ENCODE measurements at regions not wholly inside any gene's neighbourhood (a gene's known extent, or its start where the extent isn't known, plus 50 kb on each side); places are given as distances from the start of the nearest gene placed in this dataset.

GRCh38 chr2:161004379-161004778 lies 155.8 kb upstream of the TANK start:
- DNase-seq (ENCODE audit: low read depth): no peak
- peak; percentile 57 for TF ChIP-seq CTCF (IDR thresholded peaks at IDR 0.05; ENCODE audit: control insufficient read depth, insufficient read depth, low read depth, low read length, missing control alignments)
- no peak overlapping the region for H3K4me3 ChIP-seq (ENCODE audit: control insufficient read depth, low read depth, low read length)

GRCh38 chr2:161005170-161005569 lies 155.1 kb upstream of the TANK start:
- no peak for TF ChIP-seq CTCF (IDR thresholded peaks at IDR 0.05; ENCODE audit: control insufficient read depth, insufficient read depth, low read depth, low read length, missing control alignments)
- DNase-seq (ENCODE audit: low read depth): no peak

GRCh38 chr2:161008311-161008710 lies 151.9 kb upstream of the TANK start:
- TF ChIP-seq CTCF (IDR thresholded peaks at IDR 0.05; ENCODE audit: control insufficient read depth, insufficient read depth, low read depth, low read length, missing control alignments): no peak
- DNase-seq (ENCODE audit: low read depth): no peak
- no peak overlapping the region for H3K4me3 ChIP-seq (ENCODE audit: control insufficient read depth, low read depth, low read length)

More at GRCh38 chr2:161005170-161005569, 155.1 kb upstream of the TANK start:
- no peak overlapping the region for H3K4me3 ChIP-seq (ENCODE audit: control insufficient read depth, low read depth, low read length)

GRCh38 chr2:161010503-161011015 lies 149.7 kb upstream of the TANK start:
- no peak for DNase-seq (ENCODE audit: low read depth)
- no peak overlapping the region for H3K4me3 ChIP-seq (ENCODE audit: control insufficient read depth, low read depth, low read length)
- TF ChIP-seq CTCF (IDR thresholded peaks at IDR 0.05; ENCODE audit: control insufficient read depth, insufficient read depth, low read depth, low read length, missing control alignments): no peak

GRCh38 chr2:161017780-161018470 lies 142.3 kb upstream of the TANK start:
- TF ChIP-seq CTCF (IDR thresholded peaks at IDR 0.05; ENCODE audit: control insufficient read depth, insufficient read depth, low read depth, low read length, missing control alignments): no peak
- H3K4me3 ChIP-seq (ENCODE audit: control insufficient read depth, low read depth, low read length): no peak overlapping the region
- DNase-seq (ENCODE audit: low read depth): no peak

GRCh38 chr2:161019311-161019710 lies 140.9 kb upstream of the TANK start:
- TF ChIP-seq CTCF (IDR thresholded peaks at IDR 0.05; ENCODE audit: control insufficient read depth, insufficient read depth, low read depth, low read length, missing control alignments): no peak
- DNase-seq (ENCODE audit: low read depth): no peak
- H3K4me3 ChIP-seq (ENCODE audit: control insufficient read depth, low read depth, low read length): no peak overlapping the region

Measured in AG09309 (cell line).